NCI-H2081 treated with DMSO at 0.1 percent for 48 hours (cell line): ENCODE measurements at regions not wholly inside any gene's neighbourhood (a gene's known extent, or its start where the extent isn't known, plus 50 kb on each side); places are given as distances from the start of the nearest gene placed in this dataset.
"Not testable (repeated sequence)": the region's sequence is repeated elsewhere in the genome, so short reads cannot be mapped to it uniquely, and the experiment has no call there.

Experiments
- DNase-seq: peaks from one replicate; lab custom pipeline; 2025; lab: John Stamatoyannopoulos, UW

- DNase-seq = no peak
Measured at GRCh38 chr3:78086150-78086549, 1046.3 kb downstream of the ROBO2 start.

- no peak for DNase-seq
Measured at GRCh38 chr3:78087134-78087533, 1047.2 kb downstream of the ROBO2 start.

- DNase-seq = no peak
Measured at GRCh38 chr3:78088006-78088405, 1048.1 kb downstream of the ROBO2 start.

GRCh38 chr3:78090382-78090781, 1050.5 kb downstream of the ROBO2 start:
- DNase-seq = no peak

GRCh38 chr3:78091478-78092119, 1051.7 kb downstream of the ROBO2 start:
- no peak for DNase-seq

GRCh38 chr3:78092574-78092973, 1052.7 kb downstream of the ROBO2 start:
- DNase-seq = not testable (repeated sequence)

GRCh38 chr3:78096488-78097255, 1056.8 kb downstream of the ROBO2 start:
- no peak for DNase-seq

- no peak for DNase-seq
Measured at GRCh38 chr3:78098367-78098766, 1058.5 kb downstream of the ROBO2 start.

GRCh38 chr3:78101384-78101783, 1061.5 kb downstream of the ROBO2 start:
- DNase-seq = no peak

GRCh38 chr3:78108269-78108961, 1068.5 kb downstream of the ROBO2 start:
- not testable (repeated sequence) for DNase-seq

- no peak for DNase-seq
Measured at GRCh38 chr3:78112291-78113010, 1072.6 kb downstream of the ROBO2 start.

- DNase-seq = no peak
Measured at GRCh38 chr3:78115983-78116382, 1076.1 kb downstream of the ROBO2 start.

GRCh38 chr3:78116874-78117273, 1077.0 kb downstream of the ROBO2 start:
- no peak for DNase-seq

- no peak for DNase-seq
Measured at GRCh38 chr3:78123058-78123457, 1083.2 kb downstream of the ROBO2 start.

- no peak for DNase-seq
Measured at GRCh38 chr3:78129707-78130106, 1089.8 kb downstream of the ROBO2 start.

- DNase-seq = no peak
Measured at GRCh38 chr3:78130741-78131290, 1090.9 kb downstream of the ROBO2 start.

GRCh38 chr3:78134496-78134895, 1094.6 kb downstream of the ROBO2 start:
- DNase-seq = no peak

- no peak for DNase-seq
Measured at GRCh38 chr3:78139166-78139565, 1099.3 kb downstream of the ROBO2 start.

- no peak for DNase-seq
Measured at GRCh38 chr3:78140274-78140673, 1100.4 kb downstream of the ROBO2 start.

GRCh38 chr3:78140866-78141265, 1101.0 kb downstream of the ROBO2 start:
- DNase-seq = no peak

GRCh38 chr3:78141269-78141668, 1101.4 kb downstream of the ROBO2 start:
- no peak for DNase-seq

GRCh38 chr3:78143000-78143399, 1103.1 kb downstream of the ROBO2 start:
- no peak for DNase-seq
